Stimulated activated CD8-positive, alpha-beta memory T cell treated with anti-CD3 and anti-CD28 coated beads, Interleukin-7, amount 100 ng/mL, for 1 hour (primary cell): ENCODE measurements at regions not wholly inside any gene's neighbourhood (a gene's known extent, or its start where the extent isn't known, plus 50 kb on each side); places are given as distances from the start of the nearest gene placed in this dataset.

Experiments
- DNase-seq, 2 donors: peaks; one replicate each; pipeline ENCODE4 v3.0.0-alpha.2; 2020; ENCODE audit warnings: low read depth in 2 of 2

DNA sequence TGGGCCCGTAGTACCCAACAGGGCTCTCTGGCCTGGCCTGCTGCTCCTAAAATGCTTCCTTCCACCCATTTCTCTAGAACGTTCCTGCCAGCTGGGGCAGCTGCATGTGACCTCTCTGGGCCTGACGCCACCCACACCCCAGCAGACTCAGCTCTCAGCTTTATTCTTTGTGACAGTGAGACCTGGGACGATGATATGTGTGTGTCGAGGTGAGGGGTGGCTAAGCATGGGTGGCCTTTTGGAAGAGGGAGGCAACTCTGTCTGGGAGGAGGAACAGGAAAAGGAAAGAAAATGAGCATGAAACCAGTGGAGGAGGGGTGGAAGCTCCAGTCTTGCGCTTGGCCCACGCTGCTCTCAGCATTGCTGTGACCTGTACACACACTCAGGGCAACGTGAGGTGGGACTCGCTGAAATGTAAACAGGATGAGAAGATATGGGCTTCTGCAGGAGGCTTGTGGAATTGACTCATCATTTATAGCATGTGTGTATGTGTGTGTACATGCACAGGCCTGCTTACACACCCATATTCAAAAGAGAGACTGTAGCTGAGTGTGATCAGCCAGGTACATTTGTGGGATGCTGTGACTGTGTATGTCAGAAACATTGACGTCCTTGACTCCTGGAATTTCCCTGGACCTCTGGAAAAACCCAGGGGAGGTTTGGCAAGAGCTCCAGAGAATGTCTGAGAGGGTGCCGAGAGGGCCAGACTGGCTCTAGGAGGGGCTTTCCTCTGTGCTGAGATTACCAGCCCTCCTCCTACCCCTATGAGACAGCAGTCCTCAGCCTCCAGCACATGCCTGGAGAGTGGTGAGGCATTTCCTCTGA lies 137.9 kb downstream of the PJA1 start:
- no peak for DNase-seq

DNA sequence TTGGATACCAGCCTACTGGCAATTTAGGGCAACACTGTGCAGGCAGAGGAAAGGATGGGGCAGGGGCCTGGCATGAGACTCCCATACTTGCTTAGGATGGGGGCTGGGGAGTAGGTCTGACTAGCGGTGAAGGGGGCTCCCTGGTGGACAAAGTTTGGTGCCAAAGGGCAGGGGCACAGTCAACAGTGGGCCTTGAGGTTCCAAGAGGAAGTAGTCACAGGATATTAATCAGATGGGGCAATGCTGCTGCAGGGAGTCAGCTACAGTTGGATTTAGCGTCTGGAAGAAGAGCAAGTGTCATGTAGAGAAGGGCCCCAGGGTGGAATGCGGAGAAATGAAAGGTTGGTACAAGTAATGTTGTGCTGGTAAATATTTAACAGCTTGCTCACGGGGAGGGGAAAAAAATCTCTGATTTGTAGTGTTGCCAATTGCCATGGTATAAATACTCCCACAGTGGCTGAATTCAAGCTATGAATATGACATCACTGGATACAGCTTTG lies 139.4 kb downstream of the PJA1 start:
- DNase-seq: no peak

- no peak for DNase-seq
Measured at GRCh38 chrX:69024931-69025330, 140.3 kb downstream of the PJA1 start.

DNA sequence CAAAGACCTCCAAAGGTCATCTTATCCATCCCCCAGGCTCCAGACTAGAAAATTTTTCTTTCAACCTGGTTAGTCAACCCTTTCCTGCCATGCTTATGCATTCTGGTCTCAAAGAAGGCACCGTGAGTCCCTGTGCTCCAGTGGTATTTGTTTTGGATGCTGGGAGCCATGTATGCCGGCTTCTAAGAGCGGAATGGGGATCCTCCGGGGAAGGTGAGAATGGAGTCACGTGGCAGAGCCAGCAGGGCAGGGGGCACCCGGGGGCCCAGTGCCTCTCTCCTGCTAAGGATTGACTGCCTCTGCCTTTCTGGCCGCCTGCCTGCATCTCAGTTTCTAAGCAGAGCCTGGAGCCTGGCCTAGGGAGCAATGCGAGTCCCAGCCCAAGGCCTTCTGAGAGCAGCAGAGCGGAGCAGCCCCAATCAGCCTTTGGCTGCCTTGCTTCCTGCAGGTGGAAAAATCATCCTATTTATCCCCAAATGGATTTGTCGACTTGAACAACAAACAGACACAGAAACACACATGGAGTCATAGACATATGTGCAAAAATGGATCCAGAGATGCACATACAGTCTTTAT lies 141.0 kb downstream of the PJA1 start:
- no peak for DNase-seq

- no peak for DNase-seq
Measured at GRCh38 chrX:69022430-69022829, 142.8 kb downstream of the PJA1 start.

DNA sequence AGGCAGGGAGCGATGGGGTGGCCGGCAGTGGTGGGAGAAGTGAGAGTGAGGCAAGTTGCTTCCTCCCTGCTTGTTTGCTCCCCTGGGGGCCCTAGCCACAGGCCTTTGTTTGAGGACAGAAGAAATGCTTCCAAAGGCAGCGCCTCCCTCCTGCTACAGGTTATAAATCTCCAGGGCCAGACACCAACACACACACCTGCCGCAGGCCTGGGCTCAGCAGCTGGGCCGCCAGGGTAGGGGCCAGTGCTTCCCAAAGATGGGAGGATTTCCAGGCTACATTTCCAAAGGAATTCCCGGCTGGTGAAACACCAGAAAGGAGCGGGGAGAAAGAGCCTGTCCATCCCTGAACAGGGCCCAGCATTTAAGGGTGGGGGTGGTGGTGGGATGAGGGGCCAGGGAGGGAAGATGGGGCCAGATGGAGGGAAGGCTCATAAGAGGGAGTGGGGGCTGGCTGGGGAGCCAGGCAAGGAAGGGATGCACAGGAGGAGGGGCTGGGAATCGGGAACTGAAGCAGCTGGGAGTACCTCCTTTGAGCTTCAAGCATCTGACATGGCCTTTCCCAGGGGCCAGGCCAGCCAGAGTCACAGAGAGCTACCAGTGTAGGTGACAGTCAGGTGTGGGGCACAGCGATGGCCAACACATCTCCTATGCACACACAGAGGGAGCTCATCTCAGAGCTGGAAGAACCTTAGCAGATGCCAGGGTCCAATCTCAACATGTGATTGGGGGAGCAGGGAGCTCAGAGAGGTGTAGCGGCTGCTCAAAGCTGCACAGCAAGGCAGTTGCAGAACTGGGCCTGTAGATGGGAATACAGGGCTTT lies 143.9 kb downstream of the PJA1 start:
- no peak for DNase-seq

DNA sequence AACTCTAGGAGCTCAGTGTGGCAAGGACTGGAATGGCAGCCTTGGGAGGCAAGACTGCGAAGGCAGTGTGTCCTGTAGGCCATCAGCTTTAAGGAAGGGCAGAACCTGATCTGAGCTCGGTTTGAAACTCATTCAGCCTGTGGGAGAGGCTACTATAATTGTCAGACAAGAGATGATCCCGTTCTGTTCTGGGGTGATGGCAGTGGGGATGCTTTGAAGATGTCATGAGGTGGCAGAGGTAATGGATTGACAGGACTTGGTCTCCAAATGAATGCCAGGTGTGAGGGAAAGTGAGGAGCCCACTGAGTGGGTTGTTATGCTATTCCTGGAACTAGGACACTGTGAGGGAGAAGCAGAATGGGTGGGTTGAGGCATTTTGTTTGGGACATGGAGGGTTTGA lies 144.9 kb downstream of the PJA1 start:
- DNase-seq: no peak

- DNase-seq: no peak
Measured at GRCh38 chrX:69019073-69019890, 146.0 kb downstream of the PJA1 start.

GRCh38 chrX:69018416-69019072 lies 146.7 kb downstream of the PJA1 start:
- DNase-seq: no peak

DNA sequence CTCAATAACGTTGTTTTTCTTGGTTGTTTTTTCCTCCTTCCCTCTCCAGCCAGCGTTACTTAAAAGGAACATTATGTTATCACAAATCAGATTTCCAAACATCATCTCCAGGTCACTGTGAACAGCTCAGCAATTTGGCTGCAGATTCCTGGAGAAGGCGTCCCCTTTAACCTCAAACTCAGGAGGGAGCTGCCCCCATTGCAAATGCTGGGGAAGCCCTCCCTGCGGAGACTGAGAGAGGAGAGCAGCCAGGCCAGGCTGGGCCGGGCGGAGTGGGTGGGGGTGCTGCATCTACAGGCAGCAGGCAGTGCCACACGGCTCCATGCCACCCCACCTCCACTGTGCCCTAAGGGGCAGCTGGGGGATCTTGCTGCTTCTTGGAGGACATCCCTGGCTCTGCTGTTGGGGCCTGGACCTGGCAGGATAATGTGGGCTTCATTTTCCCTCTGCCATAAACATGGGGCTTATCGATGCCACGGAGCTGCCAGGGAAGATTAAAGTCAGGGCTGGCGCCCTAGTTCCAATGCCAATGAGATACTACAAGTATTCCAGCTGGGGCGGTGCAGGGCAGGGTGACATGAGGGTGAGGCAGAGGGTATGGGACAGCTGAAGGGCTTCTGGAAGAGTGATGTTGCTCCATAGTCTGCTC lies 148.8 kb downstream of the PJA1 start:
- no peak for DNase-seq

DNA sequence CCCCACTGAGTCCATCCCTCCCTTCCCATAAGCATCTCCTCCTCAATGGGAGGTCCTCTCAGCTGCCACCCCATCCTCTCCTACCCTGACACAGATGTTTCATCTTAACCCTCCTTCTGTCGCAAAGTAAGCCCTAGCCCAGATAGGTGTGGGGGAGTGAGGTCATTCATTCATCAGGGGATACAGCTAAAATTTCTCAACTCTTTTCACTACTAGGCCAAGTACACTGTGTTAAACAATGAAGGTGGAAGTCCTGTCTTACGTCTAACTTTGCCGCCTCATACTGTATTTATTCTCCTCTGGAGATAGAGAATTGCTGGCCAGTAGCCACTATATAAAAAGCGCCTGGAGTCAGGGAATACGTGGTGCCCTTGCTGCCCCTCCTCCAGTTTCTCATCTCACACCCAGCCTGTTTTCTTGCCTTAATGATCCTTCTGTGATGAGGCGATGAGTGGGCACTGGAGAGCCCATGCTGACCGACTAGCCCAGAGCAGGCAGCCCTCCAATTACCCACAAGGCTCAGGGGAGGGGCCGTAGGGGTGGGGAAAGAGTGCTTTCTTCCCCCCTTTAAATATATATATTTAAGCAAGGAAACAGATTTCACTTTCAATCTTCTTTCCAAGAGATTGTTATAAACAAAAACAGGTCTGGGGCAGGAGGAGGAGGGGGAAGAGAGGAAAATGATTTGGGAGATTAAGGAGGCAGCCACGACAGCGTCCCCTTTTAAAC lies 149.5 kb downstream of the PJA1 start:
- DNase-seq: no peak

- no peak for DNase-seq
Measured at GRCh38 chrX:69015156-69015555, 150.1 kb downstream of the PJA1 start.

DNA sequence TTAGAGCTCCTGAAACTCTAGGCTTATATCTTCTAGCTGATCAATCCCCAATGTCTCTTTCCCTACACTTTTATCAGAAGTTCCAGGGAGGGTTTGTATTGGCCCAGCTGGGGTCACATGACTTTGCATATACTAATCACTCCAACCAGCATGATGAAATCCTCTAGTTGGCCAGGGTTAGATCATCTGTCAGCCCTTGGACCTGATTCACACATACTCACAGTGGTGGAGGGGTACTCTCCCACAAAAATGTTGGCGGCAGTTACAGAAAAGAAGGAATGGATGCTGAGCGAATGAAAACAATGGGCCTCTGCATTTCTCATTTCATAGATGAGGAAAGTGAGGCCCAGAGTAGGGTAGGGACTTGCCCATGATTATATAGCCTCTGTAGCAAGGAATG lies 151.1 kb downstream of the PJA1 start:
- DNase-seq: no peak

DNA sequence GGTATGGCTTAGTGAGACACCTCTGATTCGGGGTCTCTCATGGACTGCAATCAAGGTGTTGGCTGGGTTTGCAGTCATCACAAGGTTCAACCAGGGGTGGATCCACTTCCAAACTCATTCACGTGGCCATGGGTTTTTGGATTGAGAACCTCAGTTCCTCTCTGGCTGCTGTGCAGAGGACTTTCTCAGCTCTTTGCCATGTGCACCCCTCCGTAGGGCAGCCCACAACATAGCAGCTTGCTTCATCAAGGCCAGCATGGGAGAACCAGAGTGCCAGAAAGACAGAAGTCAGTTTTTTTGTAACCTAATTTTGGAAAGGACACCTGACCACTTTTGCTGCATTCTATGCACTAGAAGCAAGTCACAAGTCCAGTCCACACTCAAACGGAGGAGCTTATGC lies 154.9 kb downstream of the PJA1 start:
- no peak for DNase-seq

DNA sequence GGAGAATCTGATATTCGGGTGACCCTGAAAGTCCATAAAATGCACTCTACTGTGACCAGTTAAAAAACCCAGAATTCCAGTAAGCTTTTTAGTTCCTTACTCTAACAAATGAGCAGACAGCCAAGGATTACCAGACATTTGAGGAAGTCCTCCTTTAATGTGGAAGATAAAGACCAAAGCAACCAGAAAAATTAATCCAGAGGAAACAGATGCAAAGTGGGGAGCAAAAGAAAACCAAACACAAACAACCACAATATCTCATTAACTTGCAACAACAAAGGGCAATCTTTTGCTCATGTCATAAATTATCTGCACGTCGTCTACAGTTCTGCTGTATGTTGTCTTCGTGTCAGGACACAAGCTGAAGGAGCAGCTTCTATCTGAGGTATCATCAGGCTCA lies 164.4 kb downstream of the PJA1 start:
- DNase-seq: no peak

GRCh38 chrX:68999931-69000330 lies 165.3 kb downstream of the PJA1 start:
- no peak for DNase-seq

GRCh38 chrX:68999356-68999755 lies 165.9 kb downstream of the PJA1 start:
- DNase-seq: no peak

DNA sequence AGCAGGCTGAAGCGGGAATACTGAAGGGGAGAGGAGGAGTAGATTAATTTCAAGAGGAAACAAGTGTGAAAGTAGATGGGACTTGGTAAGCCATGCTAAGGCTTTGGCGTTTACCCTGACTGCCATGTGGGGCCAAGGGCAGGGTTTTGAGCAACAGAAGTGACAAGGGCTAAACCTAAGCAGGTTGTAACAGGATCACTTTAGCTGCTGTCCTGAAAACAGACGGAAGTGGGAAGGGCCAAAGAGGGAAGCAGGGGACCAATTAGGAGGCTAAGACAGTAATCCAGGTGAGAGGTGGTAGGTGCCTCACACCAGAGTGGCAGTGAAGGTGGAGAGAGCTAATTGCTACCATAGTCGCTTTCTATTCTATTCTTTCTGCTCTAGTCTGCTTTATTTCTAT lies 166.5 kb downstream of the PJA1 start:
- no peak for DNase-seq

DNA sequence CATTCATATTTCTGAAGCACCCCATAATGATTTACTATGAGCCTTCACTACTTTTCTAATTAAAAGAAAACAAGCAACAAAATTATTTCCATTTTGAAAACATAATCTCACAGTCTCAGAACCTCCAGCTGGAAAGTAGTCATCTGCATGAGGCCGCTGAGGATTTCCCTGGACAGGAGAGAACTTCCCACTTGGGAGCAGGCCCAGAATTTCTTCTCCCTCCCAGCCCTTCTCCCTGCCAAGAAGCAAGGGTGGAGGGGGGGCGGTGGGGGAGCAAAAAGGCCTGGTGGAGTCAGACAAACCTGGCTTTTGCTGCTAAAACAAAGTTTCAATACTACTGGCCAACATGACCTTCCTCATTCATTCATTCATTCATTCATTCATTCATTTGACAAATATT lies 167.3 kb downstream of the PJA1 start:
- no peak for DNase-seq

DNA sequence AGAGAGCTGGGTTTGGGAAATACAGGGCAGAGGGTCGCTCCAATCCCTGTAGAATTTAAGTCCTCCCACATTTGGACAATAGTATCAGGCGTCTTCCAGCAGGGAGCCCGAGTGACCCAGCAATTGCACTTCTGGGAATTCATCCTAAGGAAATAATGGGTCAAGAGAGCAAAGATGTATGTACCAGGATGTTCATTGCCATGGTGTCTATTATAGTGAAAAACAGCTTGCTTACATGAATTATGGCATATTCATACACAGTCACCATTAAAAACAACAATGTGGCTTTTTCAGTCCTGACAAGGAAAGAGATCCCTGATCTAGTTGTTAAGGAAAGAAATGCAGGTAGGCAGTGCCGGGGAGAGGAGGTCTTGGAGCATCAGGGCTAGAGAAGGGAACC lies 167.7 kb downstream of the PJA1 start:
- no peak for DNase-seq
